ENCODE measurements at regions not wholly inside any gene's neighbourhood (a gene's known extent, or its start where the extent isn't known, plus 50 kb on each side); places are given as distances from the start of the nearest gene placed in this dataset.
"Not testable (repeated sequence)": the region's sequence is repeated elsewhere in the genome, so short reads cannot be mapped to it uniquely, and the experiment has no call there.

DNA sequence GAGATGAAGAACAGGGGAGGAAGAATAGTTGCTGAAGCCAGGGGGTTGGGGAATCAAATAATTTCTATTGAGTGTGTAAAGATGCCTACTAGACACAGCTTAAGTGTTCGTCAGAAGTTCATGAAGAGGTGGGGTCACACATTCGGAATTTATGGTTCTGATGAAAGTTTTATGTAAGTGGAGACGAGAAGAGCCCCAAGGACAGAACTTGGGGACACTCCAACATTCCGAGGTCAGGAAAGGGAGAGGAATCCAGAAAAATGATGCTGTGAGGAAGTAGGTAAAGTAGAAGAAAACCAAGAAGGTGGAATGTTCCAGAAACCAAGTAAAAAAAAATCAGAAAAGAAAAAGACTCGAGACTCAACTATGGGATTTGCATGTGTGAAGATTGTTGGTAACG lies 272.5 kb downstream of the SIPA1L2 start:
- no peak for DNase-seq (ENCODE audit: low read depth in 2 of 3, low spot score in 2 of 3)

DNA sequence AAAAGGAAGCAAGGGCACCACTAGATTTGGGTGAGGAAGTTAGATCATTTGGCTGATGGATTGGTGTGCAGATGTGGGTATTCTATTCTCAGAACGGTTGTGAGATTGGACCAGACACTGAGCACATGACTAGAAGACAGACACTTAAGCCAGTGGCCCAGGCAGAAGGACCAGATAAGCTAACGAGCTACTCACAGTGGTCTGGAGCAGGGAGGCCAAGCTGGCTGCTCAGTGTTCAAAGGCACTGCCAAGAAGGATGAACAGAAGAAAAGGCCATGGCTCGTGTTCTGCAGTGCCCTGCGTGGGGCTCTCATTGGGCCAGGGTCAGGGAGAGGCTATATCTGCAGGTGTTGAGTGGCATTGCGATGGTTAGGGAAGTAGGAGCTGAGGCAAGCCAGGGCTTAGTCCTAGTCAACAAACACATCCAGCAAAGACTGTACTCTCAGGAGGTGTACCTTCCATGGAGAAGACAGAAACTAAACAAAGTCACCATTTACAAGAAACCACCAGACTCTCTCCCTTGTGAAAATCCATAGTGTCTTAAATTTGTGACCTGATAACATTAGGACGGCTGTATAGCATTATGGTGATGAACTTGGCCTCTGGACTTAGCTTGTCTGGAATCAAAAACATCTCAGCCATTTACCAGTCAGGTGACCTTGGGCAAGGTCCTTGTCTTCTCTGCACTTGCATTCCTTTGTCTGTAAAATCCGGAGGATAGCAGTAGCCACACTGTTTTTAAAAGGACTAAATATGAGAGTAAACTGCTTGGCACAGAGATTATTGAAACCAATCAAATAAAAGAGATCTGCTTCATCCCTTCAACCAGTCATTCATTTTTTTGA lies 274.5 kb downstream of the SIPA1L2 start:
- no peak for DNase-seq (ENCODE audit: low read depth in 2 of 3, low spot score in 2 of 3)

DNA sequence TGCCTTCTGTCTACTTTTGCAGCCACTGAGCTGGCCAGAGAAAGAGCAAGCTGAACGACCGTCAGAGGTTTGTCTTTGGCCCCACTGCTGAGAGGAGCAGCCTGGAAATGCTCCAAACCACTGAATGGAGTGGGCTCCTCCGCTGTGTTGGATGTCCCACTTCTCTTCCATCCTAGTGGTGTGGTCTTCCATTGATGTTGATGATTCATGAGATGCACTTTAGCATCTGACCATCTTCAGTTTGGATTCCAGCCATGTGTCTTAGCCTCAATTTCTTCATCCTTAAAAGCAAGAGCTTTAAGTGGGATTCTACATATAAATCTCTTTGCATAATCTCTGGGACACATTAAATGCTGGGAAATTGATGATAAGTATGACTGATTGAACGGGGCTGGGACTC lies 276.9 kb downstream of the SIPA1L2 start:
- no peak for DNase-seq (ENCODE audit: low read depth in 2 of 3, low spot score in 2 of 3)

DNA sequence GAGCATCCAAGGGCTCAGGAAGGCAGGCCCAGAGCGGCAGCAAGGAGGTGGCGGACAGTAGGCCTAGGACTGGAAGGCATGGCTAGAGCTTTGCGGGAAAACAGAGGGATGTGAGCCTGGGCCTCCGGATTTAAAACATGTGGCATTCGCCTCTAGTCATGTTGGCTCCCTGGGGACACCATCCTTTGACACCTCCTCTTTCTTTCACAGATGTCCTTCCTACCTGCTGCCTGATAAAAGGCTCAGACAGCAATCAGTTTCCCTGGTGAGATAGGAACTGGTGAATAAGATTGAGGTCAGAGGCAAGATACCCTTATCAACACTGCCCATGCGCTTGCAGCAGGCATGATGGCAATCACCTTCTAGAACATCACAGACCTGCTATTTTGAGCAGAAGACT lies 277.6 kb downstream of the SIPA1L2 start:
- no peak for DNase-seq (ENCODE audit: low read depth in 2 of 3, low spot score in 2 of 3)

DNA sequence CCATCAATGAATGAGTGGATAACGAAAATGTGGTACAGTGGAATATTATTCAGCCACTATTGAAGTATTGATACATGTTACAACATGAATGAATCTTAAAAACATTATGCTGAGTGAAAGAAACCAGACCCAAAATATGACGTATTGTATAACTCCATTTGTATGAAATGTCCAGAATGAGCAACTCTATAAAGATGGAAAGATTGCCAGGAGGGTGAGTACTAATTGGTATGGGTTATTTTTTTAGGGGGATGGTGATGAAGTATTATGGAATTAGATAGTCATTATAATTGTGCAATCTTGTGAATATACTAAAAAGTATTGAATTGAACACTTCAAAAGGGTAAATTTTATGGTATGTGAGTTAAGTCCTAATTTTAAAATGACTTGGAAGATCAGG lies 278.6 kb downstream of the SIPA1L2 start:
- no peak for DNase-seq (ENCODE audit: low read depth in 2 of 3, low spot score in 2 of 3)

DNA sequence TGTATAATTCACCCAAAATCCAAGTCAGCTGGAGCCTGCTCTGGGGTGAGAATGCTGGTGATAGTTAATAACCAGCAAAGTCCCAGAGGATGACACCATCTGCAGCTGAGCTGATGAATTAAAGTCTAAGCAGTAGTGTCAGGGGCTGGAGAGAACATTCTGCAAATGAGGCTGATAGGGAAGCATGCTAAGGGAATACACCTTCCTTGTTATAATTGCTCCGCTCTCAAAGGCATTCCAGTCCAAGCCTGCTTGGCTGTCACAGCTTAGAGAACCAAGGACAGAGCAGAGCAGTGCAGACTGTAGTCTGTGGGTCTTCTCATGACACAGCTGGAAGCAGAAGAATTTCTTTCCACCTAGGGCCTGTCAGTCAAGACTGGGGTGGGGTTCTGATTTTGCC lies 283.1 kb downstream of the SIPA1L2 start:
- DNase-seq (ENCODE audit: low read depth in 2 of 3, low spot score in 2 of 3) = no peak

DNA sequence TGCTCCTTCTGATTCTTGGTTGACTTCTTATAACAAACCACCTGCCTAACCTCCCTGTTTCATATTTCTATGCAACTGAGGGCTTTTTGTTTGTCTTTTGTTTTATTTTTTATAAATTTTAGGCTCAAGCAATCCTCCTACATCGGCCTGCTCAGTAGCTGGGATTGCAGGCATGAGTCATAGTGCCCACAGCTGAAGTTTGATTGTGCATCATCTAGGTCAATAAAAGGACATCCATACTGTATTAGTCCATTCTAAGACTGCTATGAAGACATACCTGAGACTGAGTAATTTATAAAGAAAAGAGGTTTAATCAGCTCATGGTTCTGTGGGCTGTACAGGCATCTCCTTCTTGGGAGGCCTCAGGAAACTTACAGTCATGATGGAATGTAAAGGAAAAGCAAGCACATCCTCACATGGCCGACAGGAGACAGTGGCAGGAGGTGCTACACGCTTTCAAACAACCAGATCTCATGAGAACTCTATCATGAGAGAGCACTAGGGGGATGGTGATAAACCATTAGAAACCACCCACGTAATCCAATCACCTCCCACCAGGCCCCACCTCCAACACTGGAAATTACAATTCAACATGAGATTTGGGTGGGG lies 285.0 kb downstream of the SIPA1L2 start:
- DNase-seq (ENCODE audit: low read depth in 2 of 3, low spot score in 2 of 3) = no peak

DNA sequence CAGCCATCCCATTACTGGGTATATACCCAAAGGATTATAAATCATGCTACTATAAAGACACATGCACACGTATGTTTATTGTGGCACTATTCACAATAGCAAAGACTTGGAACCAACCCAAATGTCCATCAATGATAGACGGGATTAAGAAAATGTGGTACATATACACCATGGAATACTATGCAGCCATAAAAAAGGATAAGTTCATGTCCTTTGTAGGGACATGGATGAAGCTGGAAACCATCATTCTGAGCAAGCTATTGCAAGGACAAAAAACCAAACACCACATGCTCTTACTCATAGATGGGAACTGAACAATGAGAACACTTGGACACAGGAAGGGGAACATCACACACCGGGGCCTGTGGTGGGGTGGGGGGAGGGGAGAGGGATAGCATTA lies 285.7 kb downstream of the SIPA1L2 start:
- not testable (repeated sequence) for DNase-seq (ENCODE audit: low read depth in 2 of 3, low spot score in 2 of 3)

DNA sequence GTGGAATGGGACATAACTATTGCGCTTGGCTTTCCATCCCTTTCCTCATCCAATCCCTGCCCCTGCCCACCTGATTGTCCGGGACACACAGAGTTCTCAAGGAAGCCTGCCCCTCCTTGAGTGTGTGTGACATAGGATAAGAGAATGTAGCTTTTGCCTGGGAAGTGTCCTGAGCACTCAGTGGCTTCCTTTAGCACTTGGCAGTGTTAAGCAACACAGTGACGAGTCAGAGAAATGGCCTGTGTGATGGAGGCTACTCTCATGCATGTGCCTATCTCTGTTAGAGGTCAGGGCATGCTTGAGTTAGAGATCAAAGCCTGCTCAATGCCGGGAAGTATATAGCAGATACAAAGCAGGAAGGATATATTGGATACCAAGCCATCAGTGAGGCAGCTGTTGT lies 289.5 kb downstream of the SIPA1L2 start:
- DNase-seq (ENCODE audit: low read depth in 2 of 3, low spot score in 2 of 3) = no peak

DNA sequence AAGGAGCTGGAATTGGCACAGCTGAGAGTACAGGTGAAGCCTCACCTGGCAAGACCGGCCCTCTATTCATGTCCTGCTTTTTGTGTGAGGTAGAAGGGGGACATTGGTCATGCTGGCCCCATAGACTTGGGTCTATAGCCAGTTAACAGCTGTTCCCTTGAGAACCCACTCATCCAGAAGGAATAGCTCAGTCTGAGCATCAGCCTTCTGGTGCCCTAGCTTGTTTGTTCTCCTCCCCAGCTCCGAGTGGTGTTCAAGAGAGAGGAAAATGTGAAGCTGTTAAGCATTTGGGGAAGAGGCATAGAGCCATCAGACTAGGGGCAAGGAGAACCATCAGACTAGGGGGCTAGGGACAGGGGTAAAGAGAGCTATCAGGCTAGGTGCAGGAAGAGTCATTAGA lies 290.9 kb downstream of the SIPA1L2 start:
- no peak for DNase-seq (ENCODE audit: low read depth in 2 of 3, low spot score in 2 of 3)

DNA sequence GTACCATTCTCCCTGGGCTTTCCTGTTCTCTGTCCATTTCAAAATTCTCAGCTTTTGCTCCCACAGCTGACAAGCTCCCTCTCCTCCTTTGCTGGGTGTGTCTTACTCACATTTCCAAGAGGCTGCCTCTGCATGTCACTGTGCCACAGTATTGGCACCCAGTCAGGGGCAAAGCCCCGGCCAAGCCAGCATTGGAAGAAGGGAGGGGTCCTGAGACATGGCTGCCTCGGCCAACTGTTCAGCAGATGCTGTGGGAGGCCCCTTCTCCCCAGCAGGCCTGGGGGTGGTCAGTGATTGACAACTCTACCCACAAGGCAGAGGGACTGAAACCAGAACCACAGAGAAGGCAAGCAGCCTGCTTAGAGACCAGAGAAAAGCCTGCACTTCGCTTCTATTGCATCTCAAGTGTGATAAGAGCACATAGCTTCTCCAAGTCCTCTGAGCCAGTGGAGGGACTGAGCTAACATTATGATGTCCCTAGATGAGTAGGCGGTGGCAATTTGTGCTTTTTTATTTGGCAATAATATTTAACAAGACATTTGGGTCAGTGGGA lies 294.1 kb downstream of the SIPA1L2 start:
- DNase-seq (ENCODE audit: low read depth in 2 of 3, low spot score in 2 of 3) = no peak

DNA sequence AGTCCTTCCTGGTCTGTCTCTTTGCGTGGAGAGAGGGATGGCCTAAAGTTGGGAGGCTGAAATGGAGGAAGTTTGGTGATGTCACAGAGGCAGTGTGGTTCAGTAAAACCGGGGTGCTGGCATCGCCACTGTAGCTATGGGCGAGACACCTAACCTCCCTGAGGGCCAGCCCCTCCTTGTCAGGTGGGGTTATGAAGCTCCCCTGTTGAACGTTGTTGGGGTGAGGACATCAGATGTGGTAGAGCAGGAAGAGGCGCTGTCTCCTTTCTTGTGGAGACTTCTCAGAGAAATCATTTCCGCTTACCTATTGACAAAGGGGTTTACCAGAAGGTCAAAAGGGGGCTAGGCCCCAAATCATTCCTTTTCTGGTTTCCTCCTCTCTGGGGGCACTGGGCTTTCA lies 294.7 kb downstream of the SIPA1L2 start:
- no peak for DNase-seq (ENCODE audit: low read depth in 2 of 3, low spot score in 2 of 3)

DNA sequence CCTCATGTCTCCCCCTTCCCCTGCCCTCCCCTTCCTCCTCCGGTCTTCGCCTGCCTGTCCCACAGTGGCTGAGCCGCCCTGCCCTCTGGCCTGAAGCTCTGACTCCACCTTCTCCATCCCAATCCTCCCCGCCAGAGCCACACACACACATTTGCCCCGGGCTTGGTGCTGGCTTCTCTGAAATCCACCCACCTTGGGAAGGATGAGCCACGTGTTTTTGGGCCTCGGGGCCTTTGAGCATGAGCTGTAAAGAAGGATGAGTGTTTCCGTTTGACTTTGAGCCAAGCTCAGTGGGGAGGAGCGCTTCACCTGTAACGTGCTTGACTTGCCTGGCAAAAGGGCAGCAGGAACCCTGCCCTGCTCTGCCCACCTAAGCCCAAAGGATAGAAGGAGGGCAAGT lies 295.1 kb downstream of the SIPA1L2 start:
- no peak for DNase-seq (ENCODE audit: low read depth in 2 of 3, low spot score in 2 of 3)

DNA sequence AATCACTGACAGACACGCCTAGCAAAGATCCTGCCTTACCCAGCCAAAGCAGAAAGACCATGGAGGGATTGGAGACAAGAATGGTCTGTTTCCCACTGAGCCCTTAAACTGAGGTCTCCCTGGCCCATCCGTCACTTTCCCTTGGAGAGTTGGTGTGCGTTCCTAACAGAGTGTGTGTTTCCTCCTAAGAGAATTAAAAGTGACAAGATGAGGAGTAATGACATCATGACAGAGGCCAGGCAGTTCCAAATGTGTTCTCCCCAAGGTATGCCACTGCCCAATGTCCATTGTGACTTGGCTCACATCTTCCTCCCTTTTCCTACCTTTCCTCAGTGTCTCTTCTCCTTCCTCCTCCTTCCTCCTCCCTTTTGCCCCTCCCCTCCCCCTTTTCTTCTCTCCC lies 295.7 kb downstream of the SIPA1L2 start:
- DNase-seq (ENCODE audit: low read depth in 2 of 3, low spot score in 2 of 3) = no peak

DNA sequence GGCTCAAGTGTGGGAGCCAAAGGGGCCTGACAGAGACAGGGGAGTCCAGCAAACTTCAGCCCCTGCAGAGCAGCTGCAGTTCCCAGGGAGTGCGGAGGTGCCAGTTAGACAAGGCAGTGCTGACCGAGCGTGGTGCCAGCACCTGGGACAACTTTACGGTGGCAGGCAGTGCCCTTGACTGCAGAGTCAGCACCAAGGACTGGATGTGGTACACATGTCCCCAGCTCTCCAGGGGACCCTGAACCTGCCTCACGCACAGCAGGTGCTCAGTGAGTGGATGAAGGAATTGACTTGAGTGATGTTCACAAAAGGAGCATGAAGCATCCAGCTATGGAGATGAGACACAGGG lies 296.5 kb downstream of the SIPA1L2 start:
- DNase-seq (ENCODE audit: low read depth in 2 of 3, low spot score in 2 of 3) = no peak

DNA sequence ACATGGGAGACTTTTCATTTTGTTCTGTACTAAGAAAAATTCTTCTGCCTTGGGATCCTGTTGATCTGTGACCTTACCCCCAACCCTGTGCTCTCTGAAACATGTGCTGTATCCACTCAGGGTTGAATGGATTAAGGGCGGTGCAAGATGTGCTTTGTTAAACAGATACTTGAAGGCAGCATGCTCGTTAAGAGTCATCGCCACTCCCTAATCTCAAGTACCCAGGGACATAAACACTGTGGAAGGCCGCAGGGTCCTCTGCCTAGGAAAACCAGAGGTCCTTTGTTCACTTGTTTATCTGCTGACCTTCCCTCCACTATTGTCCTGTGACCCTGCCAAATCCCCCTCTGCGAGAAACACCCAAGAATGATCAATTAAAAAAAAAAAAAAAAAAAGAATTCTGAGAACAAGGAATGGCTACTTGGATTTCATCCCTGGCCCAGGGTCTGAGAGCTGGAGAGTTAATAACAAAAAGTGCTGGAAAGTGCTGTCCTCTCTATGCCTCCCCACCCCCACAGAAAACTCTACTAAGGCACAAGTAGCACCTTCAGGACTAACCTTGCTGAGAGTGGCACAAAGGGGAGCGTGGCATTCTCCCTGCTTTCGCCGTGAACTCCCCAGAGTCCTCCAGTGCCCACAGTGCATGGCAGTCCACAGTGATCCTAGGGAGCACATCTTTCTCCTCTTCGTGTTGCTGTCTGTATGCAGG lies 297.1 kb downstream of the SIPA1L2 start:
- DNase-seq (ENCODE audit: low read depth in 2 of 3, low spot score in 2 of 3) = not testable (repeated sequence)

DNA sequence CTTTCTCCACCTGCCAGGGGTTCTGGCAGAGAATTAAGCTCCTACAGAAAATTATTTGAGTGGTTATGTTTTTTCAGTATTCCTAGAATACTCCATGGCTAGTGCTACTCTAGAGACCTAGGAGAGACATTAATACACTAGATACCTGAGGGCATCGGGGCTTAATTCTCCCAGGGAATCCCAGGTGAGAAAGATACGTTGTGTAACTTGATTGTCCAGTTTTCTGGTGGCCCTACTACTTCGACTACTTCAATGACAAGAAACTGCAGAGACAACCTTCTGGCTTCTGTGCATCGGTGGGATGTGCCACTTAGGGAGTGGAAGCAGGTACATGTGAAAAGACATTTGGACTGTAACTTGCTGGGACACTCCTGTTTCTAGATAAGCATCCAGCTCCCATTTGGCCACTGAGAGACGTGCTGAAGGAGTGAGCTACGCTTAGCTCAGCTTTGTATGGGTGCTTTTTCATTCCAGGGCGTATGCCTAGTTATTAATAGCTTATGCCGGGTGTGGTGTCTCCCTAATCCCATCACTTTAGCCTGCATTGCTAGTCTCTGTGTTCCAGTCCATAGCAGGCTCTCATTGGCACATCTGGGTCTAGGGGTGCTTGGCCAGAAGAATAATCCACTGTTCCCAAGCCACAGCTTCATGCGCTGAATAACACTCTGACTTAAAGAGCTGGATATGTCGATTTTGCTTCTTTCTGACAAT lies 300.7 kb downstream of the SIPA1L2 start:
- DNase-seq (ENCODE audit: low read depth in 2 of 3, low spot score in 2 of 3) = no peak

DNA sequence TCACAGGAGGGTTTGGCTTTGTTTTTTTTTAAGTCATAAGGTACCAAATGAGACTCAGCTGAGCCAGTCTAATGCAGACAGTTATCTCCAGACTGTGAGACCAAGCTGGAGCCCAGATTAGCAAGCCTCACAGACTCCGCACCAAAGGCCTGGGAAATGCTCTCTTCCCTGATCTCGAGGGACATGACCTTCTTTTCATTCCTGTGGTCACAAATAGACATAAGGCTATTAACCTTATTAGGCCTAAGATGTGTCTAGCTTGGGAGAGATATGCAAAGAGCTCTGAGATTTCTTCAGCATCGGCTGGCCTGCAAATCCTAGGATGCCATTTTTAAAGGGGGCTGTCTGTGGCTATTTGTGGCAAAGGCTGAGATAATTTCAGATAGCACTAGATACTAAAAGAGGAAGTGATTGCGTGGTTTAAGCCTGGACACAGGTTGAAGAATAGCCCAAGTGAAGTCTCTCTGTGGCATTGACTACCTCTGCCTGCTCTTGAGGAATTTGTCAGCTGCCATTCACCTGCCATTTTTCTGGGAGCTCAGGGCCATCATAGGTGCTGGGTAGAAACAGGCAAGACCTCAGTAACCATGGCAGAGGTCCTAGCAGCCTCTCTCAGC lies 301.3 kb downstream of the SIPA1L2 start:
- DNase-seq (ENCODE audit: low read depth in 2 of 3, low spot score in 2 of 3) = no peak

DNA sequence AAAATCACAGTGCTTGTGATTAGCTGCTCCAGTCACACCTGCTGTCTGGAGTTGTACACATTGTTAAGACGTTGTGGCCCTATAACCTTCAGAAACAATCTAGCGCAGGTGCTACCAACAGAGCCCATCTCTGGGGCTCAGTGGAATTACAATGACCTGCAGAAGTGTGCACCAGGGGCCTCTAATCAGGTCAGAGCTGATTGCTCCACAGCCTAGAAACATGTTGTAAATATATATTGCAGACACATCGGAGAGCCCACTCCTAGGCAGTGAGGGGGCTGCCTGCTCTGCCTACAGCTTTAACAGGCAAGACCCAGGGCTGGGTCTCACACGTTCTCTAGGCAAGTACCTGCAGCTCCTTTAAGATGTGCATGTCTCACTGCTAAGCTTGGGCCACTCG lies 302.0 kb downstream of the SIPA1L2 start:
- no peak for DNase-seq (ENCODE audit: low read depth in 2 of 3, low spot score in 2 of 3)

DNA sequence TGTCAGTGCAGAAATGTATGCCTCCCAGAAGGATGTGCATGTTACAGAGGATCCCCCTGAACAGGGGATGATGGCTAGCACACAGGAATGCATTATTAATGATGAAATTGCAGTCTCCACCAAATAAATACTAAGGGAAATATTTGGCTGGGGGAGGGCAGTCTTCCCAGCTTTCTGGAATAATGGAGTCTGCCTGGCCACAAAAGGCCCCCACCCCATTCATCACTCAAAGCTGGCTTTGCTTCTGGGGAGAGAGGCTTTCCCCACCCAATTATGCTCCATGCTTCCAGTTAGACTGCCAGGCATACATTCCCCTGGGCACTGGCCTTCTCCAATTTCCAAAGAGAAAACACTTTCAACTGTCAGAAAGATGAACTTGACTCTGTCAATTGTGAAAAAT lies 302.7 kb downstream of the SIPA1L2 start:
- DNase-seq (ENCODE audit: low read depth in 2 of 3, low spot score in 2 of 3) = no peak

DNA sequence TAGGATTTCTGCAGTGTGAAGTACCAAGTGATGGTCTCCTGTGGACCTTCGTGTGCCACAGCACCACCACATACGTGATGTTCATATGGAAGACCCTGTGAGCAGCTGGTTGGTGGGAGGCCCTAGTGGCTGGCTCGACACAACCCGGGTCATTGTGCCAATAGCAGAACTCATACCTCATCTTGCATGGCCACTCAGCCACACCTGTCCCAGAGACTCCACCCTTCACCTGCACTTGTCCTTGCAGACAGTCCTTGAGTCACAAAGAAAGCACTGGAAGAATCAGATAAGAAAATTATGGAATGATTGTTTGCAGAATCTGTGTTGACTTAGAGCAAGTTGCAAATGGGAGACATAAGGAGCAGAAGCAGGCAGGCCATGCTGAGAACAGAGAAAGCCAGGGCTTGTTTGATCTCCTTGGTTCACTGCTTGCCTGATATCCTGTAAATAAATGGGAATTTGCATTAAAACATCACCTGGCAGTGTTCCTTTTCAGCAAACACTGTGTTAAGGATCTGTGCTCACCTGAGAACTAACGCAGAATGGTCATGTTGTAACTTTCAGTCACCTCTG lies 307.7 kb downstream of the SIPA1L2 start:
- no peak for DNase-seq (ENCODE audit: low read depth in 2 of 3, low spot score in 2 of 3)

All from activated CD8-positive, alpha-beta memory T cell treated with anti-CD3 and anti-CD28 coated beads for 48 hours (primary cell).